ENCODE measurements at regions not wholly inside any gene's neighbourhood (a gene's known extent, or its start where the extent isn't known, plus 50 kb on each side); places are given as distances from the start of the nearest gene placed in this dataset.

DNA sequence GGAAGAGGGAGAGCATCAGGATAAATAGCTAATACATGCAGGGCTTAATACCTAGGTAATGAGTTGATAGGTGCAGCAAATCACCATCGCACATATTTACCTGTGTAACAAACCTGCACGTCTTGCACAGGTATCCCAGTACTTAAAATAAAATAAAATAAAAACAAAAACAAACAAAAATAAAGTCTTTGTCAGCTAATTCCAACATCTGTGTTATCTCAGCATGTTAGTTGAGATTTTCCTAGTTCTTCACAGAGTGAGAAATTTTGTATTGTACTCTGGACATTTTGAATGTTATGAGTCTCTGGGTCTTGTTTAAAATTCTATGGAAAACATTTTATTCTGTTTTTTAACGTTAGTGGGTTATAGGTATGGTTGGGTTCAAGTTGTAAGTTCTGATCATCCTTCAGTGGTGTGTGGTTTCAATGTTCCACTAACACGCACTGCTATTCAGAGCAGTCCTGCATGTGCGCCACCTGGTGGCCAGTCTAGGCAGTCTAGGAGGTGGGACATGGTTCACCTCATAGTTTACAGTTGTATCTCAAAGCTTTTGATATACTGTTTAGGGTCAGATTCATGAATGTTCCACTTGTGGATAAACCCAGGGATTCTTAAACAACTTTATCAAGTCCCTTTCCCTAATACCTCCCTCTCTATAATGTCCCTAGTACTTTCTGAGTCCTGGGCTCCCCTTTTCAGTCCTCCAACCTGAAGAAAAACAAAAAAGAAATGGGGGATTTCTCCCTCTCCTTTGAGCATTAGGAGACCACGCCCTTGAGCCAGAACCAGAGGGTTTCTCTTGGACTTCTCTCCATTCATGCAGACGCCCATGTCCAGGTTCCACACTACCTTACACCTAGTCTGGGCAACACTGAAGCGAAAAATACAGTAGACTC, 213.4 kb upstream of the GATA6 start:
- no peaks in the 10 kb centered on the region for H3K9me2 ChIP-seq (replicated peaks; ENCODE audit: low read length)
- no peaks in the 10 kb centered on the region for H3K27me3 ChIP-seq (ENCODE audit: low read length)
- H3K4me1 ChIP-seq (ENCODE audit: insufficient read depth, low read length): no peaks in the 10 kb centered on the region
- TF ChIP-seq EZH2 (IDR thresholded peaks at IDR 0.05; ENCODE audit: low read length, unreplicated experiment) (no peak), EZH2phosphoT487 (IDR thresholded peaks at IDR 0.05; ENCODE audit: borderline replicate concordance, low read length) (no peak), CTCF (conservative IDR thresholded peaks at IDR 0.05; ENCODE audit: low read depth, low read length) (peak; percentile 95)
- no peak overlapping the region for H3K9ac ChIP-seq (ENCODE audit: low read length)
- no peak overlapping the region for H3K4me3 ChIP-seq (ENCODE audit: low read length)
- H2AFZ ChIP-seq (ENCODE audit: low read length): no peak overlapping the region
- no peaks in the 10 kb centered on the region for H3K36me3 ChIP-seq (ENCODE audit: low read depth, low read length)
- intact Hi-C loops (cut with micrococcal nuclease): loop anchor here (1.0 to 5.0 kb wide), 4 partner anchors 42 to 606 kb away; partner anchors contain the start of gene GATA6
- H3K4me2 ChIP-seq (ENCODE audit: low read length): no peak overlapping the region
- H3K9me3 ChIP-seq (ENCODE audit: low read length): no peaks in the 10 kb centered on the region
- BruUV-seq (replicated peaks): no TSS peak
- no peak overlapping the region for H3K27ac ChIP-seq (ENCODE audit: low read length)
- CTCF ChIA-PET: no interaction called here
- no peaks in the 10 kb centered on the region for H3F3A ChIP-seq (ENCODE audit: low read length, unreplicated experiment)
- H3K79me2 ChIP-seq (ENCODE audit: low read length): no peaks in the 10 kb centered on the region
- ATAC-seq (peak; percentile 99), DNase-seq (peak; percentile 81)
- POLR2A ChIA-PET (ENCODE audit: unreplicated experiment): no interaction called here
- no peaks in the 10 kb centered on the region for H4K20me1 ChIP-seq (ENCODE audit: low read length)

GRCh38 chr18:21958263-21958662, 211.1 kb upstream of the GATA6 start:
- H3K4me3 ChIP-seq (ENCODE audit: low read length): peak overlapping the region; percentile 16; the same call in 1 of the 2 replicates
- ChIA-PET CTCF (interaction anchor here (0.6 kb wide), 1 partner anchor 132 kb away, joined by 3 read pairs; no protein-coding TSS in a partner anchor), POLR2A (ENCODE audit: unreplicated experiment) (no interaction called here)
- H2AFZ ChIP-seq (ENCODE audit: low read length): peak overlapping the region; percentile 56; the same call in 1 of the 2 replicates
- intact Hi-C loops (cut with micrococcal nuclease): loop anchor here (5.0 kb wide), 3 partner anchors 61 to 604 kb away; partner anchors contain the start of gene GATA6
- ATAC-seq (peak; percentile 33; the same call in 1 of the 2 replicates), DNase-seq (no peak)
- no peaks in the 10 kb centered on the region for H3K36me3 ChIP-seq (ENCODE audit: low read depth, low read length)
- no peaks in the 10 kb centered on the region for H3K9me2 ChIP-seq (replicated peaks; ENCODE audit: low read length)
- BruUV-seq (replicated peaks): no TSS peak
- no peak overlapping the region for H3K9ac ChIP-seq (ENCODE audit: low read length)
- no peaks in the 10 kb centered on the region for H3F3A ChIP-seq (ENCODE audit: low read length, unreplicated experiment)
- H3K27ac ChIP-seq (ENCODE audit: low read length): peak overlapping the region; percentile 10; the same call in 1 of the 2 replicates
- no peaks in the 10 kb centered on the region for H3K79me2 ChIP-seq (ENCODE audit: low read length)
- H3K27me3 ChIP-seq (ENCODE audit: low read length): no peaks in the 10 kb centered on the region
- H3K9me3 ChIP-seq (ENCODE audit: low read length): no peaks in the 10 kb centered on the region
- H3K4me2 ChIP-seq (ENCODE audit: low read length): peak overlapping the region; percentile 44
- no peaks in the 10 kb centered on the region for H4K20me1 ChIP-seq (ENCODE audit: low read length)
- H3K4me1 ChIP-seq (ENCODE audit: insufficient read depth, low read length): no peaks in the 10 kb centered on the region
- no peak for TF ChIP-seq EZH2 (IDR thresholded peaks at IDR 0.05; ENCODE audit: low read length, unreplicated experiment)
- TF ChIP-seq EZH2phosphoT487 (IDR thresholded peaks at IDR 0.05; ENCODE audit: borderline replicate concordance, low read length): no peak
- TF ChIP-seq CTCF (conservative IDR thresholded peaks at IDR 0.05; ENCODE audit: low read depth, low read length): no peak
